UCSD-AML1 (cell line): ENCODE measurements at regions not wholly inside any gene's neighbourhood (a gene's known extent, or its start where the extent isn't known, plus 50 kb on each side); places are given as distances from the start of the nearest gene placed in this dataset.
"Not testable (repeated sequence)": the region's sequence is repeated elsewhere in the genome, so short reads cannot be mapped to it uniquely, and the experiment has no call there.

Experiments
- DNase-seq: peaks from one replicate; lab custom pipeline; 2025; ENCODE audit not compliant: unreplicated experiment; lab: John Stamatoyannopoulos, UW

- DNase-seq = no peak
Measured at GRCh38 chrX:63186137-63186536, 165.0 kb downstream of the SPIN4 start.

GRCh38 chrX:63179852-63180251 is 171.3 kb downstream of the SPIN4 start:
- not testable (repeated sequence) for DNase-seq

GRCh38 chrX:63176578-63176977 is 174.6 kb downstream of the SPIN4 start:
- DNase-seq = not testable (repeated sequence)

GRCh38 chrX:63173841-63174718 is 177.1 kb downstream of the SPIN4 start:
- not testable (repeated sequence) for DNase-seq

GRCh38 chrX:63169416-63169815 is 181.7 kb downstream of the SPIN4 start:
- DNase-seq = not testable (repeated sequence)

- not testable (repeated sequence) for DNase-seq
Measured at GRCh38 chrX:63168949-63169348, 182.2 kb downstream of the SPIN4 start.

GRCh38 chrX:63167002-63167401 is 184.1 kb downstream of the SPIN4 start:
- not testable (repeated sequence) for DNase-seq

- DNase-seq = not testable (repeated sequence)
Measured at GRCh38 chrX:63160994-63161393, 190.1 kb downstream of the SPIN4 start.

GRCh38 chrX:63160340-63160739 is 190.8 kb downstream of the SPIN4 start:
- not testable (repeated sequence) for DNase-seq

GRCh38 chrX:63145526-63145925 is 205.6 kb downstream of the SPIN4 start:
- not testable (repeated sequence) for DNase-seq

GRCh38 chrX:63142588-63142987 is 208.5 kb downstream of the SPIN4 start:
- DNase-seq = not testable (repeated sequence)

- DNase-seq = not testable (repeated sequence)
Measured at GRCh38 chrX:63135859-63136258, 215.3 kb downstream of the SPIN4 start.

GRCh38 chrX:63128509-63128908 is 222.6 kb downstream of the SPIN4 start:
- DNase-seq = no peak

- DNase-seq = no peak
Measured at GRCh38 chrX:63115196-63115595, 235.9 kb downstream of the SPIN4 start.

- DNase-seq = no peak
Measured at GRCh38 chrX:63101879-63102620, 249.1 kb downstream of the SPIN4 start.

- no peak for DNase-seq
Measured at GRCh38 chrX:63058204-63058603, 292.9 kb downstream of the SPIN4 start.

GRCh38 chrX:63050225-63050624 is 300.9 kb downstream of the SPIN4 start:
- DNase-seq = peak; percentile 7

GRCh38 chrX:63032811-63033210 is 318.3 kb downstream of the SPIN4 start:
- no peak for DNase-seq

GRCh38 chrX:63013549-63013948 is 337.6 kb downstream of the SPIN4 start:
- DNase-seq = no peak

GRCh38 chrX:63012574-63012973 is 338.6 kb downstream of the SPIN4 start:
- DNase-seq = no peak

GRCh38 chrX:63000196-63000595 is 350.9 kb downstream of the SPIN4 start:
- not testable (repeated sequence) for DNase-seq
